ENCODE measurements at regions not wholly inside any gene's neighbourhood (a gene's known extent, or its start where the extent isn't known, plus 50 kb on each side); places are given as distances from the start of the nearest gene placed in this dataset.

GRCh38 chr21:28738882-28739281 is 253.8 kb downstream of the LTN1 start:
- H2AFZ ChIP-seq (ENCODE audit: low read depth, low read length, severe bottlenecking) = no peak overlapping the region

GRCh38 chr21:28738420-28738704 is 254.3 kb downstream of the LTN1 start:
- Histone ChIP-seq H3K9me3 (ENCODE audit: insufficient read depth, low read length) (no peaks in the 10 kb centered on the region), H3K27me3 (ENCODE audit: low read length) (no peaks in the 10 kb centered on the region), H3K27ac (ENCODE audit: low read depth, low read length) (no peak overlapping the region), H3K4me2 (ENCODE audit: low read depth, low read length, poor library complexity, severe bottlenecking) (no peak overlapping the region), H3F3A (ENCODE audit: insufficient read depth) (no peaks in the 10 kb centered on the region), H3K36me3 (ENCODE audit: low read length) (no peaks in the 10 kb centered on the region), H2AFZ (ENCODE audit: low read depth, low read length, severe bottlenecking) (no peak overlapping the region), H3K9me2 (replicated peaks; ENCODE audit: insufficient read depth, low read length) (no peaks in the 10 kb centered on the region), H3K4me3 (ENCODE audit: insufficient read depth, low read length, poor library complexity, severe bottlenecking) (no peak overlapping the region), H3K79me2 (ENCODE audit: insufficient read depth, low read length) (no peaks in the 10 kb centered on the region), H4K20me1 (ENCODE audit: low read depth, low read length) (no peaks in the 10 kb centered on the region), H3K9ac (ENCODE audit: low read length) (no peak overlapping the region)
- no peak for TF ChIP-seq CTCF (IDR thresholded peaks at IDR 0.05; ENCODE audit: insufficient read depth, low read length, poor library complexity, severe bottlenecking)

More at GRCh38 chr21:28738882-28739281, 253.8 kb downstream of the LTN1 start:
- Histone ChIP-seq H3K9me2 (replicated peaks; ENCODE audit: insufficient read depth, low read length) (no peaks in the 10 kb centered on the region), H3K36me3 (ENCODE audit: low read length) (no peaks in the 10 kb centered on the region), H3K27me3 (ENCODE audit: low read length) (no peaks in the 10 kb centered on the region), H3K9ac (ENCODE audit: low read length) (no peak overlapping the region), H3K9me3 (ENCODE audit: insufficient read depth, low read length) (no peaks in the 10 kb centered on the region), H3K4me2 (ENCODE audit: low read depth, low read length, poor library complexity, severe bottlenecking) (no peak overlapping the region), H4K20me1 (ENCODE audit: low read depth, low read length) (no peaks in the 10 kb centered on the region), H3K4me3 (ENCODE audit: insufficient read depth, low read length, poor library complexity, severe bottlenecking) (no peak overlapping the region), H3K27ac (ENCODE audit: low read depth, low read length) (no peak overlapping the region), H3F3A (ENCODE audit: insufficient read depth) (no peaks in the 10 kb centered on the region), H3K79me2 (ENCODE audit: insufficient read depth, low read length) (no peaks in the 10 kb centered on the region)
- no peak for TF ChIP-seq EZH2phosphoT487 (conservative IDR thresholded peaks at IDR 0.05; ENCODE audit: low read length)
- no peak for TF ChIP-seq CTCF (IDR thresholded peaks at IDR 0.05; ENCODE audit: insufficient read depth, low read length, poor library complexity, severe bottlenecking)

- Histone ChIP-seq H3K4me3 (ENCODE audit: insufficient read depth, low read length, poor library complexity, severe bottlenecking) (no peak overlapping the region), H3K27me3 (ENCODE audit: low read length) (no peaks in the 10 kb centered on the region), H3K9me2 (replicated peaks; ENCODE audit: insufficient read depth, low read length) (no peaks in the 10 kb centered on the region), H3K36me3 (ENCODE audit: low read length) (no peaks in the 10 kb centered on the region), H3K9me3 (ENCODE audit: insufficient read depth, low read length) (no peaks in the 10 kb centered on the region), H3K4me2 (ENCODE audit: low read depth, low read length, poor library complexity, severe bottlenecking) (no peak overlapping the region), H3F3A (ENCODE audit: insufficient read depth) (no peaks in the 10 kb centered on the region), H4K20me1 (ENCODE audit: low read depth, low read length) (no peaks in the 10 kb centered on the region), H3K9ac (ENCODE audit: low read length) (no peak overlapping the region), H3K27ac (ENCODE audit: low read depth, low read length) (no peak overlapping the region), H2AFZ (ENCODE audit: low read depth, low read length, severe bottlenecking) (no peak overlapping the region), H3K79me2 (ENCODE audit: insufficient read depth, low read length) (no peaks in the 10 kb centered on the region)
- TF ChIP-seq CTCF (IDR thresholded peaks at IDR 0.05; ENCODE audit: insufficient read depth, low read length, poor library complexity, severe bottlenecking) = no peak
- no peak for TF ChIP-seq EZH2phosphoT487 (conservative IDR thresholded peaks at IDR 0.05; ENCODE audit: low read length)
Measured at GRCh38 chr21:28737674-28738419, 254.8 kb downstream of the LTN1 start.
